ENCODE measurements at regions not wholly inside any gene's neighbourhood (a gene's known extent, or its start where the extent isn't known, plus 50 kb on each side); places are given as distances from the start of the nearest gene placed in this dataset.

GRCh38 chrX:45295259-45295986 lies 94.7 kb upstream of the DIPK2B start:
- DNase-seq (ENCODE audit: low read depth), result peak; percentile 60
- no peak overlapping the region for H3K4me3 ChIP-seq (ENCODE audit: control insufficient read depth, low read depth, low read length)
- no peak for TF ChIP-seq CTCF (conservative IDR thresholded peaks at IDR 0.05; ENCODE audit: control insufficient read depth, insufficient read depth, low read depth, low read length)

- TF ChIP-seq CTCF (conservative IDR thresholded peaks at IDR 0.05; ENCODE audit: control insufficient read depth, insufficient read depth, low read depth, low read length), result no peak
- H3K4me3 ChIP-seq (ENCODE audit: control insufficient read depth, low read depth, low read length), result no peak overlapping the region
- DNase-seq (ENCODE audit: low read depth), result peak; percentile 15
Measured at GRCh38 chrX:45274576-45274975, 73.9 kb upstream of the DIPK2B start.

- no peak for TF ChIP-seq CTCF (conservative IDR thresholded peaks at IDR 0.05; ENCODE audit: control insufficient read depth, insufficient read depth, low read depth, low read length)
- no peak for DNase-seq (ENCODE audit: low read depth)
- no peak overlapping the region for H3K4me3 ChIP-seq (ENCODE audit: control insufficient read depth, low read depth, low read length)
Measured at GRCh38 chrX:45267007-45267406, 66.3 kb upstream of the DIPK2B start.

- no peak overlapping the region for H3K4me3 ChIP-seq (ENCODE audit: control insufficient read depth, low read depth, low read length)
- peak; percentile 5 for DNase-seq (ENCODE audit: low read depth)
- TF ChIP-seq CTCF (conservative IDR thresholded peaks at IDR 0.05; ENCODE audit: control insufficient read depth, insufficient read depth, low read depth, low read length), result no peak
Measured at GRCh38 chrX:45266456-45266855, 65.8 kb upstream of the DIPK2B start.

GRCh38 chrX:45264865-45265264 lies 64.2 kb upstream of the DIPK2B start:
- DNase-seq (ENCODE audit: low read depth), result peak; percentile 4
- H3K4me3 ChIP-seq (ENCODE audit: control insufficient read depth, low read depth, low read length), result no peak overlapping the region
- no peak for TF ChIP-seq CTCF (conservative IDR thresholded peaks at IDR 0.05; ENCODE audit: control insufficient read depth, insufficient read depth, low read depth, low read length)

- no peak for TF ChIP-seq CTCF (conservative IDR thresholded peaks at IDR 0.05; ENCODE audit: control insufficient read depth, insufficient read depth, low read depth, low read length)
- no peak overlapping the region for H3K4me3 ChIP-seq (ENCODE audit: control insufficient read depth, low read depth, low read length)
- no peak for DNase-seq (ENCODE audit: low read depth)
Measured at GRCh38 chrX:45261471-45261870, 60.8 kb upstream of the DIPK2B start.
